ENCODE measurements at regions not wholly inside any gene's neighbourhood (a gene's known extent, or its start where the extent isn't known, plus 50 kb on each side); places are given as distances from the start of the nearest gene placed in this dataset.

GRCh38 chr2:21420553-21421335, 297.0 kb downstream of the TDRD15 start:
- TF ChIP-seq SNRNP70 (IDR thresholded peaks at IDR 0.05; ENCODE audit: low read depth, low read length) (no peak), SYNCRIP (IDR thresholded peaks at IDR 0.05; ENCODE audit: insufficient read depth, low read depth, low read length) (no peak), ZSCAN29 (CRISPR knock-in tag; conservative IDR thresholded peaks at IDR 0.05) (no peak), KAT2B (IDR thresholded peaks at IDR 0.05; ENCODE audit: borderline replicate concordance, low read depth, low read length) (no peak), TAF1 (CRISPR knock-in tag; IDR thresholded peaks at IDR 0.05) (no peak), ZNF234 (CRISPR knock-in tag; conservative IDR thresholded peaks at IDR 0.05) (no peak), ZNF280B (CRISPR knock-in tag; IDR thresholded peaks at IDR 0.05; ENCODE audit: borderline replicate concordance) (no peak), POLR2AphosphoS5 (IDR thresholded peaks at IDR 0.05; ENCODE audit: low read depth, low read length) (no peak)

All from HepG2 (cell line).